Esophagus (tissue), 2 donors: ENCODE measurements at regions not wholly inside any gene's neighbourhood (a gene's known extent, or its start where the extent isn't known, plus 50 kb on each side); places are given as distances from the start of the nearest gene placed in this dataset.

Experiments used
- H3K27ac ChIP-seq, 2 donors: one replicate each; pipeline ENCODE4 v1.5.1; 2013; ENCODE audit warnings: low read depth in 2 of 2, mild to moderate bottlenecking in 2 of 2, inconsistent platforms in 1 of 2, low read length in 1 of 2, moderate library complexity in 1 of 2
- H3K27me3 ChIP-seq, 2 donors: one replicate each; pipeline ENCODE4 v1.6.1; 2013; ENCODE audit warnings: low read length in 2 of 2, control low read depth in 1 of 2, mild to moderate bottlenecking in 1 of 2; ENCODE audit not compliant: insufficient read depth in 2 of 2, control insufficient read depth in 1 of 2
- H3K36me3 ChIP-seq, 2 donors: one replicate each; pipeline ENCODE4 v1.6.1; 2013; ENCODE audit warnings: low read length in 1 of 2; ENCODE audit not compliant: control insufficient read depth in 2 of 2, insufficient read depth in 2 of 2
- H3K4me1 ChIP-seq, 2 donors: one replicate each; pipeline ENCODE4 v1.6.1; 2013; ENCODE audit warnings: low read length in 1 of 2; ENCODE audit not compliant: control insufficient read depth in 2 of 2, insufficient read depth in 2 of 2
- H3K4me3 ChIP-seq, 2 donors: one replicate each; pipeline ENCODE4 v1.5.1; 2013; ENCODE audit warnings: low read length in 2 of 2, mild to moderate bottlenecking in 2 of 2, low read depth in 1 of 2, moderate library complexity in 1 of 2
- H3K9me3 ChIP-seq, 2 donors: one replicate each; pipeline ENCODE4 v1.6.1; 2013; ENCODE audit warnings: mild to moderate bottlenecking in 2 of 2, low read depth in 1 of 2, low read length in 1 of 2, moderate library complexity in 1 of 2; ENCODE audit not compliant: control insufficient read depth in 2 of 2, insufficient read depth in 1 of 2
- WGBS, 2 donors: extraction: QIAGEN DNeasy Blood & Tissue Kit; methylation state at CpG; one replicate each; pipeline ENCODE4 v1.1.7; 2013; 5-methylcytosine and 5-hydroxymethylcytosine counted together
- donor health status: healthy with polysubstance abuse.
- donor health status: Bipolar disorder and iron deficiency.

GRCh38 chr2:239504643-239505235, 103.9 kb upstream of the HDAC4 start:
- WGBS, 2 donors: 73 to 79% methylated on average over 16 of the region's 16 CpGs
- Histone ChIP-seq H3K9me3 (peaks cover 0 to 5% of the 10 kb centered on the region in 2 donors), H3K4me1 (peaks cover 0 to 9% of the 10 kb centered on the region in 2 donors), H3K4me3 (no peak overlapping the region), H3K27ac (no peak overlapping the region), H3K27me3 (no peaks in the 10 kb centered on the region), H3K36me3 (no peaks in the 10 kb centered on the region)

DNA sequence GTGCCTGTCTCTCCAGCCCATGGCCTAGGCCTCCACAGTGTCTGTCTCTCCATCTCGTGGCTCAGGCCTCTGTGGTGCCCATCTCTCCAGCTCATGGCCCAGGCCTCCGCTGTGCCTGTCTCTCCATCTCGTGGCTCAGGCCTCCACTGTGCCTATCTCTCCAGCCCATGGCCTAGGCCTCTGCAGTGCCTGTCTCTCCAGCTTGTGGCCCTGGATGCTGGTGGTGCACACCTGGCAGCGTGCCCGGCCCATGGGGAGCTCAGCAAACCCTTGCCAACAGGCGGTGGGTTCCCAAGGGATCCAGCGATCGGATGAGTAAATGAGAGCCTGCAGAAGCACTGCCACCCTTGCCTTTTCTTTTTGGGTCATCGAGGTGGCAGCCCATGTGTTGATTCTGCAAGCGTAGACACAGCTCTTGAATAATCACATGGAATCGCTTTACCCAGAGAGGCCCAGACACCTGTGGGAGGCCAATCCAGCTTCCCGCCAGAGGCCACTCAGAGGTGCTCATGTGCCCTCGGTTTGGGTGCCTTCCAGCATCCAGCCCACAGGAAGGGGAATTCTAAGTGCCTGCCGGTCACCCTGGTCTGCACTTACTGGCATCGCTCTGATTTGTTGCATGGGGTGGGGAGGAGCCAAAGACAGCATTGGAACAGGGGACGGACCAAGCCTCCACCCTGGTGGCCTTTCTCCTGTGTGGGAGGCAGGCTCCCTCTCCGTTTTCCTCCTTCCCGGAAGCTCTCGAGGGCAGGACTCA, 101.8 kb upstream of the HDAC4 start:
- peaks cover 0 to 5% of the 10 kb centered on the region in 2 donors for H3K9me3 ChIP-seq
- WGBS, 2 donors: 82 to 89% methylated on average over 19 of the region's 19 CpGs
- no peaks in the 10 kb centered on the region for H3K36me3 ChIP-seq
- no peaks in the 10 kb centered on the region for H3K27me3 ChIP-seq
- H3K4me1 ChIP-seq: peaks cover 0 to 4% of the 10 kb centered on the region in 2 donors
- H3K27ac ChIP-seq: no peak overlapping the region
- H3K4me3 ChIP-seq: no peak overlapping the region

DNA sequence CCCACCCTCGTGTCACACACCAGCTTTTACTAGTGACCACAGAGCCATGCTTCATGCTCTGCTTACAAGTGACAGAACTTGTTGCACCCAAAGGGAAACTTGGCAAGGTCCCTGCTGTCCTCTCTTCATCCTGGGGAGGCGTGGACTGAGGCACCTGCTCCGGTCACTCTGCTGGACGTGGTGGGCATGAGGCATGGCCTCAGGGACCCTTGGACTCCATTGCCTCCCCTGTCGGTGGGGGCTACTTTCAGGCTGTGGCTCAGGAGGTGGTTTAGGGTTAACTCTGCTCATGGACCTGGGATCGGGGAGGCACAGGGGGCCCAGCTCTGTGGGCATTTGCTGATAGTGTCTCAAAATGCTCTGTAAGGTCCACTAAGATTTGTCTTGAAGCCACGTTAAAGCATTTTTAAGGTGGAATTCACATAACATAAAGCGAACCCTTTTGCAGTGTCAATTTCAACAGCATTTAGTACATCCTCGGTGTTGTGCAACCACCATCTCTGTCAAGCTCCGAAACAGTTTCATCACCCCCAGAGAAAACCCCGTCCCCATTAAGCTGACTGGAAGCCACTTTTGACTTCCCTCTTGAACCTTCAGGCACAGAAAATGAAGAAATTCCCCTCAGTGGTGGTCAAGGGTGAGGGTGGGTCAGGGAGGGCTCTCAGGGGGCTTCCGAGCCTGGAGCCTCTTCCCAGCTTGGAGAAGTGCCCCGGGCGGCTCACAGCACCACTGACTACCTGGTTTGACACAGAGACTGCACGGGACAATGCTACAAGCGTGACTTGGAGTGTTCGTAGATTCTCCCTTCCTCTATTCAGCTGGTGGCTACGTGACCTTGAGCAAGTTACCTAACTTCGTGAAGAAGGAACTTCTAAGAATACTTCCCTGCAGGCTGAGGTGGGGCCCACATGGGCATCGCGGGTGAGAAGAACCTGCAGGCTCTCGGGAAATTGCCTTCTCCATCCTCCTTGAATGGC, 100.0 kb upstream of the HDAC4 start:
- 73 to 74% methylated on average over 22 of the region's 22 CpGs for WGBS, 2 donors
- peaks cover 4 to 8% of the 10 kb centered on the region in 2 donors for H3K9me3 ChIP-seq
- H3K27me3 ChIP-seq: no peaks in the 10 kb centered on the region
- H3K27ac ChIP-seq: no peak overlapping the region
- peaks cover 0 to 4% of the 10 kb centered on the region in 2 donors for H3K4me1 ChIP-seq
- H3K4me3 ChIP-seq: no peak overlapping the region
- no peaks in the 10 kb centered on the region for H3K36me3 ChIP-seq

DNA sequence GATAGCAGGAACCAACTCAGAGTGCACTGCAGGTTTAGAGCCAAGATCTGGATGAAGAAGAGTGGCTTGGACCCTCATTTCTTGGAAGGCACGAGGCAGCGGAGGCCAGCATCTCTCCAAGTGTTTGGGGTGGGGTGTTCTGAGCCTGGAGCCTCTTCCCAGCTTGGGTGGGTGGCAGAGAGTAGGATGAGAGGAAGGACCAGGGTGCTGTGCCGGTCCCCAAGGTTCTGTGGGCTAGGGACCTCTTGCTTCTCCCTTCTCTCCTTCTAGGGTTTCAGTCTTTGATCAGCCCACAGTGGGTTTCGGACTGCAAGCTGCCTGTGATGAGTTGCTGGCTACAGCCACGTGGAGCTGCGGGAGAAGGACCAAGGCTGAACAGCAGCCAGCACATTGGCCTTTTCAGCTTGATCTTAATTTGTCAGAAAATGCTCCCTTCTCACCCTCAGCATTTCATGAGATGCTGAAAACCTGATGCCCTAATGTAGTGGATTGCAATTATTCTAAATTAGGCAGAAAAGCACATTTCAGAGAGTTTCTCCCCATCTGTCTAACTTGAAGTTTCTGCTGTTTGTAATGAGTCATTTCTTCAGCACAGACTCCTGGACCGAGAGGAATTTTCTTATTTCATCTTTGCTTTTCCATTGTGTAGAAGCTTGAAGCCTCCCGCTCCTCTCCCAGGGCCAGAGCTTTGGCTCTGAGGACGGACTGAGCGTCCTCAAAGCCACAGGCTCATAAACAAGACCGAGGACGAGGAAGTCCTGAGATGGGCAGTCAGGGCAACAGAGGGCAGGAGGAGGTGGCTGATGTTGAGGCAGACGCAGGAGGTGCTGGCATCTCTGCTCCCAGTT, 99.1 kb upstream of the HDAC4 start:
- WGBS, 2 donors: 61 to 69% methylated on average over 13 of the region's 13 CpGs
- no peaks in the 10 kb centered on the region for H3K36me3 ChIP-seq
- no peaks in the 10 kb centered on the region for H3K27me3 ChIP-seq
- peaks cover 0 to 4% of the 10 kb centered on the region in 2 donors for H3K4me1 ChIP-seq
- peaks cover 4 to 8% of the 10 kb centered on the region in 2 donors for H3K9me3 ChIP-seq
- no peak overlapping the region for H3K4me3 ChIP-seq
- peak overlapping the region in 1 of 2 donors; percentile 4 for H3K27ac ChIP-seq

DNA sequence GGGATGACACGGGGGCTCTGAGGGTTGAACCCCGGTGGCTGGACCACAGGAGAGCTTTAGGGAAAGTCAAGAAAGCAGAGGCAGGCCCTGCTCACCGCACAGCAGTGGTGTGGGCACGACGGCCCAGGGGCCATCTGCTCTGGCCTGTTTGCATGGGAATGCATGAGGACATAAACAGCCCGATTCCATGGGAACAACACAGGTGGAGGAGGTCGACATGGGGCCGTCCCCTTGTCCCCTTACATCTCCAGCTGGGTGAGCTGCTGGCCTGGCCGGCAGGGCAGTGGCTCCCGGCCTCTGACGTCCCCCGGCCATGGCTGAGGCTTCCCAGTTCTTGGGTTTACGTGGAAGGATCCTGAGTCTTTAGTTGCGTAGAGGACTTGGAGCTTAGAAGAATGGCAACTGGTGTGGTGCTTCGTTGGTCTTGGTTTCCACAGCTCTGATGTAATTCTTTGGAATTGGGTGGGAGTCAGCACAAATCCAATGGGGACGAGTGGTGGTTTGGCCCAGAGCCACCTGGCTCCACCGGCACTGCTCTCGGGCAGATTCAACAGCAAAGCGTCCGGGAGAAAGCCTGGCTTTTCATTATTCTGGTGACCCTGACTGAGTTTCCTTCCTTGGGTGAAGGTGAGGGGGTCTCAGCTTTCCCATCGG, 98.3 kb upstream of the HDAC4 start:
- Histone ChIP-seq H3K27ac (no peak overlapping the region), H3K27me3 (no peaks in the 10 kb centered on the region), H3K4me1 (peaks cover 0 to 4% of the 10 kb centered on the region in 2 donors), H3K9me3 (peaks cover 4 to 8% of the 10 kb centered on the region in 2 donors), H3K4me3 (no peak overlapping the region), H3K36me3 (no peaks in the 10 kb centered on the region)
- 65 to 68% methylated on average over 21 of the region's 21 CpGs for WGBS, 2 donors

DNA sequence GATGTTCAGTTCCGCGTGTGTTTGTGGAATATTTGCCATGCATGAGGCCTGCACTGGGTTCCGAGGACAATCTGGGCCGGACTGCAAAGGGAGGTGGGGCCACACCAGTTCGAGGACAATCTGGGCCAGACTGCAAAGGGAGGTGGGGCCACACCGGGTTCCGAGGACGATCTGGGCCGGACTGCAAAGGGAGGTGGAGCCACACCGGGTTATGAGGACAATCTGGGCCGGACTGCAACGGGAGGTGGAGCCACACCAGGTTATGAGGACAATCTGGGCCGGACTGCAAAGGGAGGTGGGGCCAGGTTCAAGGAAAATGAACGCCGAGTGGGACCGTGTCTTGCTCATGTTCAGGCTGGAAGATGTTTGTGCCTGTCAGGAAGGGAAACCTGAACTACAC, 97.8 kb upstream of the HDAC4 start:
- H3K27me3 ChIP-seq: no peaks in the 10 kb centered on the region
- no peak overlapping the region for H3K4me3 ChIP-seq
- H3K36me3 ChIP-seq: no peaks in the 10 kb centered on the region
- H3K4me1 ChIP-seq: peaks cover 0 to 4% of the 10 kb centered on the region in 2 donors
- H3K9me3 ChIP-seq: peaks cover 4 to 8% of the 10 kb centered on the region in 2 donors
- H3K27ac ChIP-seq: no peak overlapping the region
- 58 to 64% methylated on average over 16 of the region's 16 CpGs for WGBS, 2 donors

DNA sequence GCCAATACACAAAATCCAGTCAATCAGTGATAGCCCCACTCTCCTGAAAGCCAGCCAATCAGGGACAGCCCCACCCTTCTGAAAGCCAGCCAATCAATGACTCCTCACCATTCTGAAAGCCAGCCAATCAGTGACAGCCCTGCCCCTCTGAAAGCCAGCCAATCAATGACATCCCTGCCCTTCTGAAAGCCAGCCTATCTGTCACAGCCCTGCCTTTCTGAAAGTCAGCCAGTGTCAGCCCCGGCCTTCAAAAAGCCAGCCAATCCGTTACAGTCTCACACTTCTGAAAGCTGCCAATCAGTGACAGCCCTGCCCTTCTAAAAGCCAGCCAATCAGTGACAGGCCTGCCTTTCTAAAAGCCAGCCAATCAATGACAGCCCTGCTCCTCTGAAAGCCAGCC, 95.9 kb upstream of the HDAC4 start:
- H3K36me3 ChIP-seq: no peaks in the 10 kb centered on the region
- no peaks in the 10 kb centered on the region for H3K27me3 ChIP-seq
- H3K27ac ChIP-seq: no peak overlapping the region
- no peak overlapping the region for H3K4me3 ChIP-seq
- peaks cover 0 to 4% of the 10 kb centered on the region in 2 donors for H3K4me1 ChIP-seq
- 70 to 93% methylated on average over 2 of the region's 2 CpGs for WGBS, 2 donors
- H3K9me3 ChIP-seq: peaks cover 4 to 6% of the 10 kb centered on the region in 2 donors

GRCh38 chr2:239495791-239496233, 95.0 kb upstream of the HDAC4 start:
- H3K36me3 ChIP-seq: no peaks in the 10 kb centered on the region
- H3K27ac ChIP-seq: no peak overlapping the region
- H3K4me1 ChIP-seq: peaks cover 0 to 4% of the 10 kb centered on the region in 2 donors
- H3K4me3 ChIP-seq: no peak overlapping the region
- peaks cover 4 to 6% of the 10 kb centered on the region in 2 donors for H3K9me3 ChIP-seq
- no peaks in the 10 kb centered on the region for H3K27me3 ChIP-seq
- 41 to 54% methylated on average over 8 of the region's 8 CpGs for WGBS, 2 donors
